GM21447 (cell line): ENCODE measurements at regions not wholly inside any gene's neighbourhood (a gene's known extent, or its start where the extent isn't known, plus 50 kb on each side); places are given as distances from the start of the nearest gene placed in this dataset.

ENCODE experiments used
- ATAC-seq: cut with Tn5 transposase; IDR thresholded peaks from one replicate; pipeline ENCODE4 v1.9.1; 2021; ENCODE audit not compliant: unreplicated experiment

- ATAC-seq, result no peak
These were observed 1025.2 kb upstream of the GOT2 start for GRCh38 chr16:59759296-59759695.

GRCh38 chr16:59758848-59759247 is 1024.7 kb upstream of the GOT2 start:
- no peak for ATAC-seq

GRCh38 chr16:59754854-59755253 is 1020.7 kb upstream of the GOT2 start:
- ATAC-seq, result no peak

- ATAC-seq, result no peak
These were observed 1015.7 kb upstream of the GOT2 start for GRCh38 chr16:59749662-59750336.

GRCh38 chr16:59748531-59748930 is 1014.4 kb upstream of the GOT2 start:
- no peak for ATAC-seq

- ATAC-seq, result no peak
These were observed 1009.4 kb upstream of the GOT2 start for GRCh38 chr16:59743504-59743903.

GRCh38 chr16:59740858-59741257 is 1006.7 kb upstream of the GOT2 start:
- ATAC-seq, result no peak

GRCh38 chr16:59737274-59737673 is 1003.2 kb upstream of the GOT2 start:
- ATAC-seq, result no peak

GRCh38 chr16:59733321-59733720 is 999.2 kb upstream of the GOT2 start:
- ATAC-seq, result no peak

- ATAC-seq, result no peak
These were observed 995.5 kb upstream of the GOT2 start for GRCh38 chr16:59729613-59730012.

GRCh38 chr16:59719121-59719520 is 985.0 kb upstream of the GOT2 start:
- no peak for ATAC-seq

GRCh38 chr16:59707436-59708226 is 973.5 kb upstream of the GOT2 start:
- no peak for ATAC-seq

GRCh38 chr16:59701963-59702930 is 968.1 kb upstream of the GOT2 start:
- no peak for ATAC-seq

GRCh38 chr16:59699786-59700185 is 965.7 kb upstream of the GOT2 start:
- ATAC-seq, result no peak

GRCh38 chr16:59698346-59699020 is 964.4 kb upstream of the GOT2 start:
- no peak for ATAC-seq

- ATAC-seq, result no peak
These were observed 963.6 kb upstream of the GOT2 start for GRCh38 chr16:59697761-59698160.

- ATAC-seq, result no peak
These were observed 963.1 kb upstream of the GOT2 start for GRCh38 chr16:59697236-59697635.

- no peak for ATAC-seq
These were observed 962.4 kb upstream of the GOT2 start for GRCh38 chr16:59696495-59696894.

- no peak for ATAC-seq
These were observed 956.1 kb upstream of the GOT2 start for GRCh38 chr16:59690216-59690615.

- ATAC-seq, result no peak
These were observed 953.9 kb upstream of the GOT2 start for GRCh38 chr16:59688006-59688405.

GRCh38 chr16:59686405-59686804 is 952.3 kb upstream of the GOT2 start:
- no peak for ATAC-seq
